ELR (cell line): ENCODE measurements at regions not wholly inside any gene's neighbourhood (a gene's known extent, or its start where the extent isn't known, plus 50 kb on each side); places are given as distances from the start of the nearest gene placed in this dataset.

Experiments
- DNase-seq: peaks from one replicate; pipeline ENCODE4 v3.0.0-alpha.2; 2015; ENCODE audit warnings: low read depth

DNA sequence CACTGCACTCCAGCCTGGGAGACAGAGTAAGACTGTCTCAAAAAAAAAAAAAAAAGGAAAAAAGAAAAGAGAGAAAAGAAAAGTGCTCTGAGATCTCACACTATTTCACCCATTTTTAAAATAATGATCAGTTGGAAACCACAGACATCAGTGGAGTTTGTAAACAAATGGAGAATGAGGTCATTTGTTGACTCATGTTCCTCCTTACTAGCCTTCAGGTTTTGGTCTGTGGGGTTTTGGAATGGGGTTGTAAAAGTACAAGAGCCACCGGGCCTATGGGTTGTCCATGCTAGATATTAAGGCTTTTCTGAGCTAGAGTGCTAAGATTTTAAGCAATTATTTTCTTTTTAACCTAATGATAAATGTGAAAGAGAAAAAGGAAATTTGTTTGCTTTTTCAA lies 104.4 kb upstream of the PRL start:
- DNase-seq = peak; percentile 3

DNA sequence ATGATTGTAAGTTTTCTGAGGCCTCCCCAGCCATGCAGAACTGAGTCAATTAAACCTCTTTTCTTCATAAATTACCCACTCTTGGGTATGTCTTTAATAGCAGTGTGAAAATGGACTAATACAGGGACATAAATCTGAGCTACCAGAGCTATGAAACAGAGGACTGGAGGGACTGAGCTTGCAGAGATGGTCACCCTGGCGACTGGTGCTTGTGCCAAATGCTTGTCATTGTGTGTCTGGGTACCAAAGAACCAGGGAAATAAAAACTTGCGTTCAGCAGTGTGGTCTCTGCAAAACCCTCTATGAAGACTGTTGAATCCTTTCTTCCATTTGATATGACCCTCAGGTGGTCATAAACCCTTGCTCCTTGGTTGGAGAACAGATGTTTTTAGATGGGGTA lies 105.1 kb upstream of the PRL start:
- no peak for DNase-seq

DNA sequence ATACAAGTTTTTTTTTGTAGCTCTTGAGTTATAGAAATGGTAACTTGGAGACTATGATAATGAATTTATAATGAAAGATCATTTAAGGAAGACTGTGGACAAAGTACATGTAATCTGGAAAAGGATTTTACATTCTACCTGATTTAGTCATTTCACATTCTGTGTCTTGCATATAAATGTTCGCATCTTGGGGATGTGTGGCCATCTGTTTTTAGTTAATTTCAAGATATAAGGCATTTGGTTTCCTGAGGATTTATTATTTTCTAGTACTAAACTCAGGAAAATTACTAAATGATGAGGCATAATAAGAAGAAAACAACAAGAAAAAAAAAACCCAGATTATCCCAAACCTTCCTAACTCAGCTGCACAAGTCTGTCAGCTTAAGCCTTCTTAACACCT lies 112.7 kb upstream of the PRL start:
- DNase-seq = no peak

GRCh38 chr6:22411376-22412105 lies 114.7 kb upstream of the PRL start:
- DNase-seq = no peak

GRCh38 chr6:22412994-22413393 lies 116.2 kb upstream of the PRL start:
- no peak for DNase-seq

DNA sequence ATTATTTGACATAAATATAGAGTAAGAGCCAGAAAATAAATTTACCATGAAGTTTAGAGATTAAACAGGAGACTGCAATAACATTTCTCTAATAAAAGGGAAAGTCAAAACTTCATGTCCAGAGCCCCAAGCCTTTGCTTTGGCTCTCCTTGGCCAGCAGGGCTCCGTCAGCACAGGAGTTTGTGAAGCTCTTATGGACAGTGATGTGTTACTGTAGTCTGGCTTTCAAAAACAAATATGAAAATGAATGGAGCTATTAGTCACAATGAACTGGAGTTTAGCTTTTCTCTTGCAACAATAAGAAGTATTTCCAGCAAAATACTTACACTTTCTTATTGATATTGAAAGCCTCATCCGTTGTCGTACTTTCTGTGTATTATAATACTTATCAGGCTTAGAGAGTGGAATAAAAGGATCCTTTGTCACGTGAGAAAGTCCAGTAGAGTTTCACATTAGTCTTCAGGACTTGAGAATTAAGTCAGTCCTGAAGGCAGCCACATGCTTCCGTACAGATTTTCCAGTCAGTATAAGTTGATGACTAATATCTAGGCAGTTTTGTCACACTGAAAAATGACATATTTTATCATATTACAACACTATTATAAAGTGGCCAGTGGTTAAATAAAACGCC lies 117.0 kb upstream of the PRL start:
- DNase-seq = no peak

DNA sequence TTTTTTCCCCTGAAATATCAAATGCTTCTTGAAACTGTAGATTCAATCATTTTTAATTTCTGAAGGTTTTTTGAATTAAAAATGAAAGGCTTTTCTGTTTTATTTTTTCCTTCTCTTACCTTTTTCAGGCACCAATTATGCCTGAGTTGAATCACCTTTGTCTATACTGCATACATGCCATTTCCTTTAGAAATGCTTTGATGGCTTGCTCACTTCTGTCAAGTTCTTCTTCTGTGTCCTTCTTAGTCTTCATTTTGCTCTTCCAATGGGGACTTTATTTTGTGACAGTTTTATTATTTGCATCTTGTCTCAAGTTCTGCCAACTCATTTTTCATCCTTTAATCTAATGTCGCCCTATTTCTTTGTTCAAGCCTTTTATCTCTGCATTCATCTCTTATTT lies 121.9 kb upstream of the PRL start:
- DNase-seq = no peak

DNA sequence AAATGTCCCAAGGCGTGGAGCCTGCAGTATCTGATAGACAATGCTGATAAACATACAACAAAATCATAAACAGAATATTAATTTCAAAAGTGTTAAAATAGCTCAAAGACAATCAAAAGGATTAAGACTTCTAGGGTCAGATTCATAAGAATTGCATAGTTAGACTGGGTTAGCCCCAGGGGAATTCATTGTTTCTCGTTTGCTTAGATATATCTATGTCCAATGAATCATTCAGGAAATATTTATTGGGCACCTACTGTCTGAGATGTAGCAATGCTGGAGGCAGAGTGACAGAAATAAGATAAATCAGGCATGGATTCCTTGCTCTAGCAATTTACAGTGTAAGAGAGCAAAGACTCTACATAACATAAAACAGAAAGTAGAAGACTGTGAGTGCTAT lies 124.4 kb upstream of the PRL start:
- peak; percentile 44 for DNase-seq

DNA sequence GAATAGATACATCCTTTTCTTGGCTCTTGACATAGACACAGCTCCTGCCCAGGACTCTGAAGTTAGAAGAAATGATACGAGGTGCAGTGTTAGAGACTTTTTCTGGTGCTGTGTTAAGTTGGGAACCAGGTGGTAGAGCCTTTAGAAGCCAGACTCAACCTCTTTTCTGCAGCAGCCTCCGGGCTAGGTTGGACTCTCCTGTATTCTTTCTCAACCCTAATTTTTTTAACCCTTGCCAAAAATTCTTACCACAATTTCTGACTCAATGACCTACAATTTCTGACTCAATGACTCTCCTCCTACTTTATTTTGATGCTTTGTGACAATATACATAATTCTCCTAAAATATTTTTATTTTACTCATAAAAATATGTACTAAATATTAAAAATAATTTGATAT lies 127.4 kb upstream of the PRL start:
- no peak for DNase-seq

DNA sequence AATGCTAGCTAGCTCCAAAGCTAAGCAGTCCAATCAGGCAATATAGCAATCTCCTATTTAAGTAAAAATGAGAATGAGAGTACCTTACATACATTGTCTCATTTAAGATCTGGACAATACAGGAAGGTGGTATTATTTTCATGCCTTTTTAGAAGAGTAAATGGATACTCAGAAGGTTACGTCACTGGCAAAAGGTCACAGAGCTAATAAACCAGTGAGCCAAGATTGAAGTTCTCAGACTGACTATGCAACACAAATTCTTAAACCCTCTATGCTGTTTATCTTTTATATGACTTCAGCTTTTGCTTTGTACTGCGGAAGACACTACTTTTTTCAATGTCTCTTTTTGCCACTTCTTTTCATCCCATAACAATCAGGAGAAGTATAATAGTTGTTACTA lies 135.2 kb upstream of the PRL start:
- no peak for DNase-seq

DNA sequence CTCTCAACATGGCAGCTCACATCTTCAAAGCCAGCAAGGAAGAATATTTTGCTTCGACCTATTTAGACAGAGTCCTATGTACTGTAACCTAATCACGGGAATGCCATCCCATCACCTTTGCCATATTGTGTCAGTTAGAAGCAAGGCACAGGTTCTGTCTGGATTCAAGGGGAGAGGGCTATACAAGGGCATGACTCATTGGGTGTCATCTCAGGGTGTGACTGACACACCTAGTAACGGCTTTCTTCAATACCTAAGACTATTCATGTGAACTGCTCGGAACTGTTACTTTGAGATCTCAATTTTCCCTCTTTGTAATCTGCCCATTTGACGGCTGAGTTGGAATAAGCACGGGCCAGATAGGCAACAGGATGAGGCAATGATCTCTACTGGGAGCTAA lies 135.6 kb upstream of the HDGFL1 start:
- DNase-seq = no peak

DNA sequence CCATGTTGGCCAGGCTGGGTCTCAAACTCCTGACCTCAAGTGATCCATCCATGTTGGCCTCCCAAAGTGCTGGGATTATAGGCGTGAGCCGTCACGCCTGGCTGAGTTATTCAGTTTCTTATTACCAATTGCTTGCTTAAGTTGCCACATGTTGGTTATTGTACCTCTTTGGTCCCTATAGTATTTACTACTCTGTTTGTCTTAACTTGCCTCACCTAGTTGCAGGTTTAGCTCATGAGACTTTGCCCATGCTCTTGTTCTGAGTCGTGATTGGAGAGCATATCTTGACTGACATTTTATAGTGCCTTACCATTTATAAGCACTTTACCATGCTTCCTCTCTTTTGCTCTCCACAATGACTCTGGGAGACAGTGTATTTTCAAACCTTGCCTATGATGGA lies 134.2 kb upstream of the HDGFL1 start:
- no peak for DNase-seq

DNA sequence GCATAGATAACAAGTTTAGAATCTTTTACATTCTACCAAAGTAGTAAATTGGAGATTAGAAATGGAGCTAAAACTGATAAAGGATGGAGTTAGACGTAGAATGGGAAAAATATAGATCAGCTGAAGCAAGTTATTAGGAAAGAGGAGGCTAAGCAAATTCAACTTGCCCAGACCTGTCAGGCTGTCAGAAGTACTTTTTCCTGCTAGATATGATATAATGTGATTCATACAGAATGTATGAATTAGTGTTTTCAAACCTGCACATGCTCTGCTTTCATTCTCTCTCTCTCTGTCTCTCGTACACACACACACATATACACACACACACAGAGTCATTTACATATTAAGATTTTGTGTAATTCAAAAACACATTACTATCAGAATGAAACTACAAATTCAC lies 133.2 kb upstream of the HDGFL1 start:
- no peak for DNase-seq

GRCh38 chr6:22437665-22438064 lies 131.7 kb upstream of the HDGFL1 start:
- DNase-seq = no peak

DNA sequence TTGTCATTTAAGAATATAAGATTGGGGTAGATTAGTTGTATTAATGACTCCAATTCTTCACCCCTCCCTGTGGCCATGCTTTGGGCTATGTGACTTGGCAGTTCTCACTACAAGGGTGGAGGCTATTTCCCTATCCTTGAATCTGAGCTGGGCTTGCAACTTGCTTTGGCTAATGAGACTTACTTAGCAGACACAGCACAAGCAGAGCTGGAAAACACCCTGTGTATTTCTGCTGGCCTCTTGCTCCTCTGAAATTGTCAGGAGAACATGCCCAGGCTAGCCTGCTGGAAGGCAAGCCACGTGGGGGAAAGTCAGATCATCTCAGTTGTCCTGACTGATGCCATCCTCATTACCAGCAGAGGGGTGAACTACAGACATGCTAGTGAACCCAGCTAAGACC lies 126.5 kb upstream of the HDGFL1 start:
- DNase-seq = no peak

DNA sequence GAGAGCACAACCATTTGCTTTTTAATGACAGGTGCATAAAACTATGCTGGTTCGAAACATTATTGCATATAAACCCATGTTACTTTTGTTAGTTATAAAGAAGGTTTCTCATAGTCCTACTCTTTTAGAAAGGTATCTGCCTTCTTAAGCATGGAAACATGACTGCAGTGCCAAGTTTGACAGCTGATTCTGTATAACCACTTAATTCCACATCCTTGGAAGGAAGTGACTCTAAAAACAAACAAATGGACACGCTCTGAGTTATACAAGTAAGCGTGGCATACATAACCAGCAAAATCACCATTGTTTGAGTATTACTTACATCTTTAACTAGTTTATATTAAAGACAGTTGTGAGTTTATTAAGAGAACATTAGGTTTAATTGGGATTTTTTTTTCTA lies 125.0 kb upstream of the HDGFL1 start:
- no peak for DNase-seq

- DNase-seq = no peak
These were observed 123.4 kb upstream of the HDGFL1 start for GRCh38 chr6:22445946-22446345.

DNA sequence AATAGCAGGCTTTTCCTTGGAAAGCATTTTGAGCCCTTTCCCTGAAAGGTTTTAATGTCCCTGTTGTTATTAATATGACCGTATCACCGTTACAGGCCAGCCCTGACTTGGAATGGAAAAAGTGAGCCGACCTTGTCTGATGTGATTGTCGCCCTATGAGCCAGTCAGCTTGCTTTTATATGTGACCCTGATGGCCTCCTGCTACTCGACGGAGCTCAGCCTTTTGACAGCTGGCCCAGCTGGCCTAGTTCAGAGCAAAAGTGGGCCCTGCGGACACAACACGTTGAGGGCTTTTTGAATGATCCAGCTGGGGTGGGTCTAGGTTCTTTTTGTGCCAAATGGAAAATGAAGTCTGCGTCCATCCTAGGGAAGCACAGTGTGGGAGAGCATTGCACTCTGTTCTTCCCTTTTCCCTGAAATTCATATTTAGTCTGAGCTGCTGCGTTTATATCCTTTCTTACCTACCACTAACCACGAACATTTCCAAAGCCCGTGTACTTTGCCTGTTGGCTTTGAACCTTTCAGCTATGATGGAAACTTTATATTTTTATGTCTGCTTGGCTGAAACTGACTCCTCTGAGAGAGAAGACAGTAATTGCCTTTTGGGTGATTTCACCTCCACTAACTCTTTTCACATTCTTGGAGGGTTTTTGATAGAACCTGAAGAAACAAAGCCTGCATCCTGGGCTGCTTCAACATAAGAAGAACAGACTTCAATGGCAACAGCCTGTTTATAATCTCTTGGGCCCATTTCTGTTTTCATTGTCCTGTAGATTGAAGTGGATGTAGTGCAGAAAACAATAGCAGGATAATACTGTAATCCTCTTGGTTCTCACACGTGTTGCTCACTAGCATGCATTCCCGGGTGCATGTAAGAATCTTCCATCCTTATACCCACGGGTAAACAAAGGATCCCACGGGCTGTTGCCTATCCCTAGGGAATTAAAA lies 121.8 kb upstream of the HDGFL1 start:
- no peak for DNase-seq

DNA sequence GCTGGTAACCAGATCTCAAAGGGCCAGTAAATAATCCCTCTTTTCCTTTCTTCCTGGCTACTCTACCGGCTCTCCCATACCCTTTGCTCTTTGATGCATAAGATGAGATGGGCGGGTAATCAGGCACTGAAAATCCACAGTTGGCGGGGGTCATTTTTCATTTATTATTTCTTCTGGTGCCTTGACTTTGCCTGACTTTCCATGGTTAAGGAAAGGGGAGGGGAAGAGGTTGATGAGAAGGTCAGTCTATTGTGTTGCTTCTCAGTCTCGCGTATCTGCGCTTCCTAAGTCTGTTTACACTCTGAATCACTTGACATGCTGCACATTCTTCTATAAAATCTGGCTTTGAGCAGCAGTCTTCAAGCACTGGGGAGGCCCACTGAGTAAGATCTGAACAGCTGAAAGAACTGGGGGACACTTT lies 121.1 kb upstream of the HDGFL1 start:
- no peak for DNase-seq

- DNase-seq = no peak
These were observed 117.4 kb upstream of the HDGFL1 start for GRCh38 chr6:22451962-22452361.

DNA sequence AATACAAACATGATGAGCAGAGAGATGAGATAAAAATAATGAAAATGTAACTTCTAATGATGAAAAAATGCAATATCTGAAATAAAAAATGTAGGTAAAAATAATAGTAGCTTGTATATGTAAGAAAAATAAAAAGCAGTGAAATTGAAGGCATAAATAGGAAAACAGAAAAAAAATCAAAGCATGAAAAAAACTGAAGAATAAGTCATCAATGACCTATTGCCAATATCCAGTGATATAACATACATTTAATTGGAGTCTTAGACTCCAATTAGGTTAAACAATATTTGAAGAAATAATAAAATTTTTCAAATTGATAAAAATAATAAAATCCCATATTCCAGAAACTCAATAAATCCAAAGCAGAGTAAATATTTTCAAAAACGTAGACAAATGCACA lies 114.0 kb upstream of the HDGFL1 start:
- DNase-seq = no peak

DNA sequence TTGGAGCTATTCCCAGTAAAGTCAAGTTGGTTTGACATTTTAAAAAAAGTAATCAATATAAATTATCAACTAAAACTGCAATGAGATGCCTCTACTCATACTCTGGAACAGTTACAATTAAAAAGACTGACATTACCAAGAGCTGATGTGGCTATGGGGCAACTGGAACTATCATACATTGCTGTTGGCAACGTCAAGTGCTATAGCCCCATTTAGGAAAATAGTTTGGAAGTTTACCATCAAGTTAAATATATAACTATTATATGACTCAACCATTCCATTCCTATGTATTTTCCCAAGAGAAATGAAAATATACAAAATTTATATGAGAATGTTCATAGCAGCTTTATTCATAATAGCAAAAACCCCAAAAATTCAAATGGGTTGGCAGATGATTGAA lies 111.4 kb upstream of the HDGFL1 start:
- DNase-seq = no peak

- DNase-seq = no peak
These were observed 102.6 kb upstream of the HDGFL1 start for GRCh38 chr6:22466665-22467245.
